GM08714 (cell line): ENCODE measurements at regions not wholly inside any gene's neighbourhood (a gene's known extent, or its start where the extent isn't known, plus 50 kb on each side); places are given as distances from the start of the nearest gene placed in this dataset.
"Not testable (repeated sequence)": the region's sequence is repeated elsewhere in the genome, so short reads cannot be mapped to it uniquely, and the experiment has no call there.

Source experiments
- H3K4me3 ChIP-seq: fragments of 200-500 bp; sonication (Bioruptor generic); 2 replicates; pipeline ENCODE4 v1.5.1; 2014; ENCODE audit warnings: mild to moderate bottlenecking, low read length, inconsistent platforms
- ZNF274 ChIP-seq: IDR thresholded peaks from 2 replicates; pipeline ENCODE4 v1.6.1; 2012; ENCODE audit warnings: mild to moderate bottlenecking, low read depth, low read length

DNA sequence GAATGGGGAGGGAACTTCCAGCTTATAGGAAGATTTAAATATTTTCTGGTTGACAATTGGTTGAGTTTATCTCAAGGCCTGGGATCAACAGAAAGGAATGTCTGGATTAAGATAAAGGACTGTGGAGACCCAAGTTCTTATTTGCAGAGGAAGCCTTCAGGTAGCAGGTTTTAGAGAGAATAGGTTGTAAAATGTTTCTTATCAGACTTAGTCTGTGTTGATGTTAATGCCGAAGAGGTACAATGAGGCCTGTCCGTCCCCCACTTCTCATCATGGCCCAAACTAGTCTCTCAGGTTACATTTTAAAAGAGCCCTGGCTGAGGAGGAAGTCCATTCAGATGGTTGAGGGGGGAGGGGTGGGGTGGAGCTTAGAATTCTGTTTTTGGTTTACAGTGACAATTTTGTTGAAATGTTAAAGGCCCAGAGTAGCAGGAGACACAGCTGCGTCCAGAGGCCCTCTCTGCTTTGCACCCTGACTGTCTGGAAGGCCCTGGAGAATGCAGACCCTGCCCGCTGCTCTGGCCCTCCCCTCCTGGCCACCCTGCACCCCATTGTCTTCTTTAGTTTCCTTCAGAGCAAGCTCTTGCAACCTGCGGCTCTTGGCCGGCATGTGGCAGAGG is 672.5 kb upstream of the TMEM132C start:
- no peak for TF ChIP-seq ZNF274

GRCh38 chr12:127595506-127595905 is 671.5 kb upstream of the TMEM132C start:
- TF ChIP-seq ZNF274 = no peak
- no peak overlapping the region for H3K4me3 ChIP-seq

More for the DNA sequence above, 672.5 kb upstream of the TMEM132C start:
- H3K4me3 ChIP-seq = no peak overlapping the region

GRCh38 chr12:127596891-127597290 is 670.1 kb upstream of the TMEM132C start:
- no peak for TF ChIP-seq ZNF274

DNA sequence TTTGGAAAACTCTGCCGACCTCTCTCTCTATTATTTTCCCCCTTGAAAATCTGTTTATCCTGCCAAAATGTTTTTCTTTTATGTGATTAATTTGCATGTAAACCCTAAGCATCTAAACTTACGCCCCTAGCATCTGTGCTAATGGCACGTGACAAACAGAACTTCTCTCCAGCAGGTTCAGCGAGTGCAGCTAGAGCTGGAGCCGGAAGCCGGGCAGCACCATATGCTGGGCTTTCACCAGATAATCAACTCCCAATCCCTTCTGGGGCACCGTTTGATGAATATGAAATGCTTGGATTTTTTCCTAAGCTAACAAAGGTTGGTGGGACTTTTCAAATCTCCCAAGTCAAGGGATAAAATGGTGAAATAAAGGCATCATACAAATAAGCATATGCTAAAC is 667.5 kb upstream of the TMEM132C start:
- TF ChIP-seq ZNF274 = no peak
- H3K4me3 ChIP-seq = no peak overlapping the region

More at GRCh38 chr12:127596891-127597290, 670.1 kb upstream of the TMEM132C start:
- H3K4me3 ChIP-seq = no peak overlapping the region

- no peak overlapping the region for H3K4me3 ChIP-seq
- TF ChIP-seq ZNF274 = no peak
These were observed 666.8 kb upstream of the TMEM132C start for GRCh38 chr12:127600211-127600610.

- no peak for TF ChIP-seq ZNF274
- no peak overlapping the region for H3K4me3 ChIP-seq
These were observed 660.4 kb upstream of the TMEM132C start for GRCh38 chr12:127606476-127607015.

- no peak overlapping the region for H3K4me3 ChIP-seq
- TF ChIP-seq ZNF274 = no peak
These were observed 659.7 kb upstream of the TMEM132C start for GRCh38 chr12:127607146-127607725.

GRCh38 chr12:127608359-127608758 is 658.6 kb upstream of the TMEM132C start:
- H3K4me3 ChIP-seq = not testable (repeated sequence)

DNA sequence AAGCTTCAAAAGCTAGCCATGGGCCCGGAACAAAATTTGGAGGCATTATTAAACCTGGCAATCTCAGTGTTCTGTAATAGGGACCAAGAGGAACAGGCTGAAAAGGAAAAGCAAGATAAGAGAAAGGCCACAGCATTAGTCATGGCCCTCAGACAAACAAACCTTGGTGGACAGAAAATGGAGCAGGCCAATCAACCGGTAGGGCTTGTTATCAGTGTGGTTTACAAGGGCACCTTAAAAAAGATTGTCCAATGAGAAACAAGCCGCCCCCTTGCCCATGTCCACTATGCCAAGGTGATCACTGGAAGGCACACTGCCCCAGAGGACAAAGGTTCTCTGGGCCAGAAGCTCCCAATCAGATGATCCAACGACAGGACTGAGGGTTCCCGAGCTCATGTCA is 653.9 kb upstream of the TMEM132C start:
- TF ChIP-seq ZNF274 = no peak
- no peak overlapping the region for H3K4me3 ChIP-seq

DNA sequence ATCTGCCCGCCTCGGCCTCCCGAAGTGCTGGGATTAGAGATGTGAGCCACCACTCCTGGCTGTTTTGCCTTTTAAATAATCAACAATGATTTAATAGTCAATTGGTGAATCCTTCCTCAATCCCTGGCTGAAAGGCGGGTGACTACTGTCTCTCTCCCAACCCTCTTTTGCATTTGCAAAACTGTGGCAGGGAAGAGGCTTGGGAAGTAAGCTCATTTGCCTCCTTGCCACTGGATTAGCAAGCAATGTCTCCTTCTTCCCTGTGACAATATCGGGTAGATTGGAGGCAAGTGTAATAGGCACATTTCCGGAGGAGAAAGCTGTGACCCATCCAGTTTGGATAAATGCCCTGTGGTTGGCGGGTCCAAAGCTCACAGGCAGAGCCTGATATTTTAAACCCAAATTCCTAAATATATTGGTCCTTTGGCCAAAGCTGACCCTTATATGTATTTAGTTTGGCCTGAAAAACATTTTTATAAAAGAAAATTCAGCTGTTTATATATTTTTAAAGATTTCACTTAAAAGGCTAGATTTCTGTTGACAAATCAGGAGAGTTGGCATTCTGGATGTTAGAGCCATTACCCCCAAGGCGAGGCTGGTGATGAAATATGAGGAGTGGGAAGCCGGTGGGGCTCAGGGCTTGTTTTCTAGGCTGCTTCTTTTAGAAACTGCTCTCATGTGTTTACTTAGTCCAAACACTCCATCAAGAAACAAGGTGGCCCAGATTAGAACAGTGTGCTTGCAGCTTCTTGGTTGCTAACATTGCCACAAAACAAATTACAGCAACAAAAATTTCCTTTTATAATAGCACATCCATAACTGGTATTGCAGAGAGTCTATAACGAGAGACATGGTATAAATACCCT is 646.9 kb upstream of the TMEM132C start:
- TF ChIP-seq ZNF274 = no peak
- H3K4me3 ChIP-seq = no peak overlapping the region

DNA sequence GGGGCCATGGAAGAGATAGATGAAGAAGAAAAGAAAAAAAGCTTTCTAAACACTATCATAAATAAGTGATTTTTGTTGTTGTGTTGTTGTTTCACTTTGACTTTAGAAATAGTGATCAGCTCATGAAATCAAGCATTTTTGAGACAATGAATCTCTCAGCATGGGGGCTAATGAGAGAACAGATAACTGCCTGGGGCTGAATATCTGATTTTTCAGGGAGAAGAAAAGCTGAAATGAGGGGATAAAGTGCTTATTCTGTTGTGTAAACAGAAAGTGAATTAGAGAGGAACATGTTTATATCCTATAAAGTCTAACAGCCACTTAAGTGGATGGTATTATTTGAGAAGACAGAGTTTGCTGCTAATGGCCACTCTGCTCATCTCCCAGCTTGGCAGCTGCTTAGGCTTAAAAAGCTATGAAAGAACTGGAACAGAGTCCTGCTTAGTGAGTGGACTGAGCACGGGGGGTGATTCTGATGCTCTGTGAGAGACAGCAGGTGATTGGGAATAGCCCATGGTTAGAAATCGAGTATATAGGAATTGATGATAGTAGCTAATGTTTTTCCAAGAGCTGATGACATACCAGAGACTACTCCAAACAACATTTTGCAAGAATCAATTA is 646.1 kb upstream of the TMEM132C start:
- H3K4me3 ChIP-seq = no peak overlapping the region
- no peak for TF ChIP-seq ZNF274

DNA sequence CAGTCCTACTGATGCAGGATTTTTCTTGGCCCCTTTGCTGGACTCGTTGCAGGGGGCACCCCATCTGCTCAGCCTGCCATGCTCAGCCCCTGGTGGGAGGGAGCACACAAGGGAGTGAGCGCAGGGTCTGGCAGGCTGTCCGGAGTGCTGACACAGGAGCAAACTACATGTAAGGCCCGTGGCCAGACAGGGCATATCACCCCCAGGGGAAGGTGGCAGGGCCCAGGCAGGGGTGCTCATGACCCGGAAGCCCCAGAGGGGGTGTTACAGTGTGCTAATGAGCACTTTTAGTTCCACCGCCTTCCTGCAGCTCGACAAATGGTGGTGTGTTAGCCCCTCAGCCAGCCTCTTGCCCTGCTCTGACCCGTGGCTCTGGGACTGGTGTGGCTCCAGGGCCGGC is 645.6 kb upstream of the TMEM132C start:
- H3K4me3 ChIP-seq = no peak overlapping the region
- TF ChIP-seq ZNF274 = no peak

GRCh38 chr12:127623362-127623761 is 643.6 kb upstream of the TMEM132C start:
- no peak overlapping the region for H3K4me3 ChIP-seq
- TF ChIP-seq ZNF274 = no peak

DNA sequence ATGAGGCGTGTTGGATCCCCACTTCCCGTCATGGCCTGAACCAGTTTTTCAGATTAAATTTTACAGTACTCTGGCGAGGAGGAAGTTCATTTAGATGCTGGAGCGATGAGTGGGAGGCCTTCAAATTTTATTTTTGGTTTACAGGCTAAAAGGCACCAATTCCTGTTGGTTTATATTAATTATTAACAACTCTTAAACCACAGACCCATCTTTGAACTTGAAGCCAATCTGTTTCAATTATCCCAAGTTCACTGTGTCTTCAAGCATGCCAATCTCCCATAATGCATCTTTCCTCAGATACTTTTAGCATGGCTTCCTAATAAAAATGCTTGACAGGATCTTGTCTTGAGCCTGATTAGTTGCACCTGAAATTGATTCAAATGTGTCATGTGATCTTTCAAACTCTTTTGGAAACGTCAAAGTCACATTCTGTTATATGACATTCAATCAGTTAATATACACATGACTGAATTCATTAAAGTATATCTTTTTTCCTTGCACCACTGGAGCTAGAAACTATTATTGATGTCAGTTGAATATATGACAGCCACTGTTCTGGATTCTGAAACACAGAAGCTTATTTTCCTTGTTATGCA is 641.7 kb upstream of the TMEM132C start:
- no peak overlapping the region for H3K4me3 ChIP-seq
- TF ChIP-seq ZNF274 = no peak
